Sciatic nerve (tissue), 2 donors: ENCODE measurements at regions not wholly inside any gene's neighbourhood (a gene's known extent, or its start where the extent isn't known, plus 50 kb on each side); places are given as distances from the start of the nearest gene placed in this dataset.

ENCODE experiments used
- ATAC-seq: fragments of 200-7000 bp; cut with Tn5 transposase; one replicate; pipeline ENCODE4 v1.9.1; 2020; ENCODE audit warnings: mild to moderate bottlenecking, moderate library complexity
- DNase-seq: peaks from one replicate; pipeline ENCODE4 v3.0.0-alpha.2; 2020; ENCODE audit warnings: low spot score
- intact Hi-C: fragments of 100-400 bp; cut with DNase I; formaldehyde crosslinking; loops from one replicate; pipeline ENCODE4 v1.14.2; 2022
- donor health status: DM: no; HTN: no; CAD: no.
- donor health status: DM: no; HTN: no; CAD: no.

- no peak for DNase-seq
- no peak for ATAC-seq
- intact Hi-C loops, result no loop called here
Observed at GRCh38 chr5:57778501-57779091, 296.0 kb upstream of the ACTBL2 start.

- intact Hi-C loops, result no loop called here
- DNase-seq (no peak), ATAC-seq (no peak)
Observed at GRCh38 chr5:57777174-57777581, 294.6 kb upstream of the ACTBL2 start.

GRCh38 chr5:57776035-57776434, 293.4 kb upstream of the ACTBL2 start:
- ATAC-seq (no peak), DNase-seq (no peak)
- intact Hi-C loops, result no loop called here

- DNase-seq (no peak), ATAC-seq (no peak)
- intact Hi-C loops, result no loop called here
Observed at GRCh38 chr5:57774439-57774838, 291.8 kb upstream of the ACTBL2 start.

- intact Hi-C loops, result no loop called here
- no peak for ATAC-seq
- DNase-seq, result no peak
Observed at GRCh38 chr5:57772512-57772911, 289.9 kb upstream of the ACTBL2 start.

- intact Hi-C loops, result no loop called here
- ATAC-seq (no peak), DNase-seq (no peak)
Observed at GRCh38 chr5:57770039-57770438, 287.4 kb upstream of the ACTBL2 start.

- ATAC-seq (no peak), DNase-seq (no peak)
- intact Hi-C loops, result no loop called here
Observed at GRCh38 chr5:57768745-57769144, 286.1 kb upstream of the ACTBL2 start.

- DNase-seq (no peak), ATAC-seq (no peak)
- intact Hi-C loops, result no loop called here
Observed at GRCh38 chr5:57764479-57765089, 282.0 kb upstream of the ACTBL2 start.

GRCh38 chr5:57761513-57761912, 278.9 kb upstream of the ACTBL2 start:
- DNase-seq (no peak), ATAC-seq (peak; percentile 26)
- intact Hi-C loops, result no loop called here

- no peak for DNase-seq
- intact Hi-C loops, result no loop called here
- ATAC-seq, result no peak
Observed at GRCh38 chr5:57754616-57755015, 272.0 kb upstream of the ACTBL2 start.

- DNase-seq (no peak), ATAC-seq (no peak)
- intact Hi-C loops, result no loop called here
Observed at GRCh38 chr5:57753446-57753845, 270.8 kb upstream of the ACTBL2 start.

GRCh38 chr5:57751710-57752109, 269.1 kb upstream of the ACTBL2 start:
- peak; percentile 55 for ATAC-seq
- DNase-seq, result no peak
- intact Hi-C loops, result no loop called here

GRCh38 chr5:57750891-57751290, 268.3 kb upstream of the ACTBL2 start:
- no peak for DNase-seq
- intact Hi-C loops, result no loop called here

GRCh38 chr5:57750282-57750681, 267.7 kb upstream of the ACTBL2 start:
- intact Hi-C loops, result no loop called here
- no peak for ATAC-seq

More at GRCh38 chr5:57750891-57751290, 268.3 kb upstream of the ACTBL2 start:
- ATAC-seq, result no peak

GRCh38 chr5:57749396-57749795, 266.8 kb upstream of the ACTBL2 start:
- ATAC-seq (no peak), DNase-seq (no peak)
- intact Hi-C loops, result no loop called here

More at GRCh38 chr5:57750282-57750681, 267.7 kb upstream of the ACTBL2 start:
- no peak for DNase-seq

GRCh38 chr5:57745700-57746651, 263.4 kb upstream of the ACTBL2 start:
- DNase-seq (no peak), ATAC-seq (no peak)
- intact Hi-C loops, result no loop called here

GRCh38 chr5:57745029-57745428, 262.4 kb upstream of the ACTBL2 start:
- DNase-seq, result no peak
- no peak for ATAC-seq
- intact Hi-C loops, result no loop called here

- no peak for DNase-seq
- no peak for ATAC-seq
- intact Hi-C loops, result no loop called here
Observed at GRCh38 chr5:57741336-57741735, 258.7 kb upstream of the ACTBL2 start.

- intact Hi-C loops, result no loop called here
- DNase-seq, result no peak
- ATAC-seq, result no peak
Observed at GRCh38 chr5:57738787-57739186, 256.2 kb upstream of the ACTBL2 start.

GRCh38 chr5:57738301-57738700, 255.7 kb upstream of the ACTBL2 start:
- ATAC-seq (no peak), DNase-seq (no peak)
- intact Hi-C loops, result no loop called here
